NT2/D1 (cell line): ENCODE measurements at regions not wholly inside any gene's neighbourhood (a gene's known extent, or its start where the extent isn't known, plus 50 kb on each side); places are given as distances from the start of the nearest gene placed in this dataset.
"Not testable (repeated sequence)": the region's sequence is repeated elsewhere in the genome, so short reads cannot be mapped to it uniquely, and the experiment has no call there.

Source experiments
- SUZ12 ChIP-seq: IDR thresholded peaks from 2 replicates; pipeline ENCODE4 v1.6.1; 2011; ENCODE audit not compliant: insufficient read length, insufficient read depth; ENCODE audit errors: extremely low read depth
- YY1 ChIP-seq: IDR thresholded peaks from 2 replicates; pipeline ENCODE4 v1.6.1; 2011; ENCODE audit not compliant: insufficient read length, insufficient read depth

- not testable (repeated sequence) for TF ChIP-seq SUZ12, YY1
These were observed 1226.2 kb downstream of the OTOL1 start for GRCh38 chr3:162722796-162723195.
